ENCODE measurements at regions not wholly inside any gene's neighbourhood (a gene's known extent, or its start where the extent isn't known, plus 50 kb on each side); places are given as distances from the start of the nearest gene placed in this dataset.
A peak's percentile ranks its signal among the peaks of the same experiment; 100 is the strongest.

DNA sequence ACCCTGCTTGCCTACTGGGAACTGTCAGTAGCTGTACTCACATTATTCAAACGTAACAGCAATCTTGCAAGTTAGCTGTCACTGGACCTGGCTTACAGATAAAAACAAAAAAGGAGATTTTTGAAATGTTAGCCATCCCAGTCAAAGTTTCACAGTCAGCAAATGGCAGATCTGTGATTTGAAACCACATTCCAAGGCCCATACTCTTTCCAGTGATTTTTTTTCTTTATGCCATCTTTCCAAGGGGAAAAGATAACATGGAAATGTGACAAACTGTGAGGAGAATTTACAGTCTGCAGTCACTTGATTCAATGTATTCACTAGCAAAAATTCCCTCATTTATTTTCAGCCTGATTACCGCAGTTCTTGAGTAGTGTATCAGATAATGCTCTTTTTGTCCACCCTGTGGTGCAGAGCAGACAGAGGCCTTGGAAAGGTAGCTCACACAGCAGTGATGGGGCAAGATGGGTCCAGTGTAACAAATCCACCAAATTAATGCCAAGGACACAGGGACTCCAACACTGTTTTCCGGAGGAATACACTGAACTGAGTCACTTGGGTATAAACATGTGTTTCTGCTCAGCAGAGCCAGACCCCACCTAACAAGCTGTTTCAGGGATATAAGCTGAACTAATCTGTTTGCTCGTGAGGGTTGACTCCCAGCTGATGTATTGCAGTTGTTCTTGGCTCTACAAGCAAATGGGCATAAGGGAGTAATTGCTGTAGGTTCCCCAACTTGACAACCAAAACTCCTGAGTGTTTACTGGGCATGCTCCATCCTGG lies 49.9 kb upstream of the ADGRF1 start:
- no peak for DNase-seq (ENCODE audit: low spot score)
- H3K4me3 Mint-ChIP-seq (ENCODE audit: unreplicated experiment), result no peak overlapping the region
- no peaks in the 10 kb centered on the region for H3K9me3 Mint-ChIP-seq (ENCODE audit: low read depth)
- H3K4me1 Mint-ChIP-seq (ENCODE audit: low read depth), result peaks cover 33% of the 10 kb centered on the region
- H3K36me3 Mint-ChIP-seq (ENCODE audit: low read depth), result no peaks in the 10 kb centered on the region
- H3K27ac Mint-ChIP-seq (ENCODE audit: unreplicated experiment), result peak overlapping the region; percentile 55
- no peaks in the 10 kb centered on the region for H3K27me3 Mint-ChIP-seq (ENCODE audit: low read depth)
- TF ChIP-seq, protein P1, sequence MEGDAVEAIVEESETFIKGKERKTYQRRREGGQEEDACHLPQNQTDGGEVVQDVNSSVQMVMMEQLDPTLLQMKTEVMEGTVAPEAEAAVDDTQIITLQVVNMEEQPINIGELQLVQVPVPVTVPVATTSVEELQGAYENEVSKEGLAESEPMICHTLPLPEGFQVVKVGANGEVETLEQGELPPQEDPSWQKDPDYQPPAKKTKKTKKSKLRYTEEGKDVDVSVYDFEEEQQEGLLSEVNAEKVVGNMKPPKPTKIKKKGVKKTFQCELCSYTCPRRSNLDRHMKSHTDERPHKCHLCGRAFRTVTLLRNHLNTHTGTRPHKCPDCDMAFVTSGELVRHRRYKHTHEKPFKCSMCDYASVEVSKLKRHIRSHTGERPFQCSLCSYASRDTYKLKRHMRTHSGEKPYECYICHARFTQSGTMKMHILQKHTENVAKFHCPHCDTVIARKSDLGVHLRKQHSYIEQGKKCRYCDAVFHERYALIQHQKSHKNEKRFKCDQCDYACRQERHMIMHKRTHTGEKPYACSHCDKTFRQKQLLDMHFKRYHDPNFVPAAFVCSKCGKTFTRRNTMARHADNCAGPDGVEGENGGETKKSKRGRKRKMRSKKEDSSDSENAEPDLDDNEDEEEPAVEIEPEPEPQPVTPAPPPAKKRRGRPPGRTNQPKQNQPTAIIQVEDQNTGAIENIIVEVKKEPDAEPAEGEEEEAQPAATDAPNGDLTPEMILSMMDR (IDR thresholded peaks at IDR 0.05), result no peak

All from chondrocyte (in vitro differentiated cells).